H1 (cell line): ENCODE measurements at regions not wholly inside any gene's neighbourhood (a gene's known extent, or its start where the extent isn't known, plus 50 kb on each side); places are given as distances from the start of the nearest gene placed in this dataset.

Experiments used
- CTCF ChIA-PET: fragments of 300-600 bp; sonication (Branson Sonifier 250); formaldehyde crosslinking; loops from one replicate; lab custom pipeline; 2021; ENCODE audit not compliant: partially characterized antibody; lab: Charles Lee
- POLR2A ChIA-PET: fragments of 300-600 bp; sonication (Branson Sonifier 250); formaldehyde crosslinking; loops from one replicate; lab custom pipeline; 2021; ENCODE audit warnings: inconsistent platforms; ENCODE audit not compliant: partially characterized antibody; lab: Charles Lee
- DNase-seq, 2 experiments: peaks; one replicate each; pipeline versions ENCODE4 v3.0.0 to v3.0.0-alpha.2; 2010 to 2022; ENCODE audit warnings: low spot score in 2 of 2, low read depth in 1 of 2, mixed read lengths in 1 of 2
- FAIRE-seq: peaks from 2 replicates; lab custom pipeline; 2011; peaks lifted over from hg19 to GRCh38; lab: Jason Lieb, UNC
- H2AFZ ChIP-seq: 2 replicates; pipeline ENCODE4 v1.8.1; 2012; ENCODE audit warnings: low read length, inconsistent platforms
- H2AK5ac ChIP-seq: 2 replicates; pipeline ENCODE4 v1.6.1; 2013; ENCODE audit warnings: low read depth, low read length
- H2BK120ac ChIP-seq: replicated peaks from 2 replicates; pipeline ENCODE3; 2013; ENCODE audit warnings: low read depth, low read length, inconsistent platforms
- H2BK12ac ChIP-seq: 2 replicates; pipeline ENCODE4 v1.6.1; 2013; ENCODE audit warnings: low read depth, low read length
- H2BK15ac ChIP-seq: 2 replicates; pipeline ENCODE4 v1.6.1; 2013; ENCODE audit warnings: low read length
- H2BK20ac ChIP-seq: 2 replicates; pipeline ENCODE4 v1.6.1; 2013; ENCODE audit warnings: low read length
- H2BK5ac ChIP-seq: 2 replicates; pipeline ENCODE4 v1.6.1; 2013; ENCODE audit warnings: low read depth, low read length
- H3K14ac ChIP-seq: 2 replicates; pipeline ENCODE4 v1.6.1; 2013; ENCODE audit warnings: inconsistent platforms; ENCODE audit not compliant: insufficient read length
- H3K18ac ChIP-seq: 2 replicates; pipeline ENCODE4 v1.6.1; 2013; ENCODE audit warnings: low read length; ENCODE audit errors: extremely low read depth
- H3K23ac ChIP-seq: 2 replicates; pipeline ENCODE4 v1.6.1; 2013; ENCODE audit warnings: inconsistent platforms; ENCODE audit not compliant: insufficient read length
- H3K23me2 ChIP-seq: 2 replicates; pipeline ENCODE4 v1.6.1; 2013; ENCODE audit warnings: low read depth, low read length
- H3K27ac ChIP-seq: 2 replicates; pipeline ENCODE4 v1.6.1; 2011; ENCODE audit warnings: low read depth, low read length, inconsistent platforms
- H3K27me3 ChIP-seq, 4 experiments: replicated peaks in 1 of 4; 1 replicate in 1 of 4; 2 replicates in 3 of 4; pipeline versions ENCODE4 v1.6.1 to v1.8.1; 2011 to 2013; ENCODE audit warnings: low read length in 3 of 4, mild to moderate bottlenecking in 3 of 4, inconsistent platforms in 2 of 4, mixed read lengths in 2 of 4, moderate library complexity in 1 of 4; ENCODE audit not compliant: control insufficient read depth in 3 of 4, insufficient read depth in 3 of 4; ENCODE audit errors: extremely low read depth in 1 of 4
- H3K36me3 ChIP-seq, 4 experiments: 2 replicates each; pipeline versions ENCODE4 v1.6.1 to v1.8.1; 2011 to 2013; ENCODE audit warnings: mild to moderate bottlenecking in 4 of 4, low read length in 3 of 4, moderate library complexity in 2 of 4, control low read depth in 1 of 4, inconsistent platforms in 1 of 4; ENCODE audit not compliant: insufficient read depth in 4 of 4, control insufficient read depth in 2 of 4
- H3K4ac ChIP-seq: replicated peaks from 2 replicates; pipeline ENCODE3; 2013; ENCODE audit warnings: low read length, low read depth, mixed read lengths, inconsistent platforms; ENCODE audit not compliant: insufficient read length
- H3K4me1 ChIP-seq, 4 experiments: replicated peaks in 1 of 4; 1 replicate in 1 of 4; 2 replicates in 3 of 4; pipeline versions ENCODE4 v1.6.1 to v1.8.1; 2011 to 2013; ENCODE audit warnings: low read length in 3 of 4, inconsistent platforms in 2 of 4, mixed read lengths in 1 of 4; ENCODE audit not compliant: insufficient read depth in 4 of 4, control insufficient read depth in 3 of 4
- H3K4me2 ChIP-seq, 2 experiments: 2 replicates each; pipeline versions ENCODE4 v1.6.1 to v1.8.1; 2011 to 2013; ENCODE audit warnings: low read depth in 2 of 2, low read length in 2 of 2, control low read depth in 1 of 2, inconsistent platforms in 1 of 2, mild to moderate bottlenecking in 1 of 2; ENCODE audit not compliant: insufficient read depth in 1 of 2
- H3K4me3 ChIP-seq, 4 experiments: fragments of 200-600, 300-600 bp in 1 of 4; sonication (generic), shearing (Covaris generic), sonication (Bioruptor Twin) in 1 of 4; 2 replicates each; pipeline versions ENCODE4 v1.5.1 to v1.8.1; 2011 to 2016; ENCODE audit warnings: low read length in 4 of 4, low read depth in 3 of 4, control low read depth in 2 of 4, inconsistent platforms in 2 of 4, mild to moderate bottlenecking in 2 of 4, mixed read lengths in 1 of 4, moderate library complexity in 1 of 4; ENCODE audit not compliant: insufficient read depth in 2 of 4; ENCODE audit errors: extremely low read depth in 1 of 4
- H3K56ac ChIP-seq: replicated peaks from 2 replicates; pipeline ENCODE3; 2013; ENCODE audit warnings: low read depth, mild to moderate bottlenecking, mixed read lengths, low read length, inconsistent platforms; ENCODE audit not compliant: insufficient read length
- H3K79me1 ChIP-seq: 2 replicates; pipeline ENCODE4 v1.6.1; 2013; ENCODE audit warnings: low read depth, low read length, control low read depth
- H3K79me2 ChIP-seq, 2 experiments: 2 replicates each; pipeline versions ENCODE4 v1.6.1 to v1.8.1; 2012 to 2013; ENCODE audit warnings: low read length in 2 of 2, mild to moderate bottlenecking in 2 of 2, inconsistent platforms in 1 of 2; ENCODE audit not compliant: insufficient read depth in 2 of 2, control insufficient read depth in 1 of 2
- H3K9ac ChIP-seq, 4 experiments: replicated peaks in 1 of 4; 1 replicate in 1 of 4; 2 replicates in 3 of 4; pipeline versions ENCODE4 v1.6.1 to v1.8.1; 2011 to 2013; ENCODE audit warnings: low read depth in 3 of 4, low read length in 3 of 4, control low read depth in 2 of 4, mild to moderate bottlenecking in 2 of 4, moderate library complexity in 2 of 4, inconsistent platforms in 1 of 4; ENCODE audit errors: extremely low read depth in 1 of 4
- H3K9me3 ChIP-seq, 2 experiments: 2 replicates each; pipeline versions ENCODE4 v1.6.1 to v1.8.1; 2012 to 2013; ENCODE audit warnings: mild to moderate bottlenecking in 2 of 2, moderate library complexity in 2 of 2, control low read depth in 1 of 2, inconsistent platforms in 1 of 2, low read depth in 1 of 2, low read length in 1 of 2, mixed read lengths in 1 of 2; ENCODE audit not compliant: insufficient read depth in 2 of 2
- H4K20me1 ChIP-seq, 2 experiments: replicated peaks in 1 of 2; 2 replicates each; pipeline versions ENCODE3 to v1.8.1; 2011 to 2013; ENCODE audit warnings: inconsistent platforms in 2 of 2, low read length in 2 of 2, mild to moderate bottlenecking in 1 of 2; ENCODE audit not compliant: insufficient read depth in 2 of 2, control insufficient read depth in 1 of 2
- H4K5ac ChIP-seq: 2 replicates; pipeline ENCODE4 v1.6.1; 2013; ENCODE audit warnings: low read length, low read depth, mixed read lengths, inconsistent platforms; ENCODE audit not compliant: insufficient read length
- H4K8ac ChIP-seq: 2 replicates; pipeline ENCODE4 v1.8.0; 2013; ENCODE audit warnings: mild to moderate bottlenecking, moderate library complexity, low read length, inconsistent platforms; ENCODE audit not compliant: insufficient read depth; ENCODE audit errors: extremely low read depth
- H4K91ac ChIP-seq: replicated peaks from 2 replicates; pipeline ENCODE3; 2013; ENCODE audit warnings: low read length, mixed read lengths, inconsistent platforms; ENCODE audit not compliant: insufficient read length
- ATF2 ChIP-seq: IDR thresholded peaks from 2 replicates; pipeline ENCODE4 v1.6.1; 2012; ENCODE audit warnings: low read length, inconsistent platforms
- CBX8 ChIP-seq: fragments of 300-800, 300-1000 bp; sonication (generic); IDR thresholded peaks from 2 replicates; pipeline ENCODE4 v1.7.1; 2016; ENCODE audit warnings: low read depth, low read length, borderline replicate concordance
- CHD1 ChIP-seq: IDR thresholded peaks from 2 replicates; pipeline ENCODE4 v1.6.1; 2012; ENCODE audit warnings: low read depth, low read length, improper control_type of control experiment
- KDM4A ChIP-seq: IDR thresholded peaks from one replicate; pipeline ENCODE4 v1.7.1; 2012; ENCODE audit warnings: low read depth, mild to moderate bottlenecking, moderate library complexity, low read length, inconsistent platforms; ENCODE audit not compliant: severe bottlenecking
- NANOG ChIP-seq: IDR thresholded peaks from 2 replicates; pipeline ENCODE4 v1.6.1; 2011; ENCODE audit warnings: low read length, low read depth, mild to moderate bottlenecking, inconsistent platforms; ENCODE audit not compliant: insufficient read depth, poor library complexity, severe bottlenecking
- RNF2 ChIP-seq: fragments of 200-900, 300-1000 bp; sonication (generic); IDR thresholded peaks from 2 replicates; pipeline ENCODE4 v1.7.1; 2016; ENCODE audit warnings: borderline replicate concordance, low read depth, mild to moderate bottlenecking, antibody characterized with exemption, low read length; ENCODE audit not compliant: poor library complexity, severe bottlenecking; ENCODE audit errors: missing control alignments
- SP1 ChIP-seq: IDR thresholded peaks from 2 replicates; pipeline ENCODE4 v1.6.1; 2011; ENCODE audit warnings: low read depth, low read length
- SRF ChIP-seq: IDR thresholded peaks from 2 replicates; pipeline ENCODE4 v1.6.1; 2011; ENCODE audit warnings: mild to moderate bottlenecking, low read depth, low read length, moderate library complexity
- TBP ChIP-seq: IDR thresholded peaks from 2 replicates; pipeline ENCODE4 v1.6.1; 2011; ENCODE audit warnings: low read depth, low read length, improper control_type of control experiment
- WGBS, 2 experiments: shearing (Covaris generic) in 1 of 2; methylation state at CpG; one replicate each; pipeline versions ENCODE4 v1.1.6 to v1.1.7; 2013 to 2015; ENCODE audit warnings: low lambda C conversion rate in 2 of 2, mixed read lengths in 2 of 2, inconsistent platforms in 1 of 2, low coverage in 1 of 2, missing lambda C conversion rate in 1 of 2; ENCODE audit not compliant: insufficient replicate concordance in 2 of 2, insufficient coverage in 1 of 2, insufficient read length in 1 of 2; ENCODE audit errors: extremely low coverage in 1 of 2, missing lambda C conversion rate in 1 of 2; 5-methylcytosine and 5-hydroxymethylcytosine counted together

GRCh38 chr9:95725045-95725444 is 150.4 kb upstream of the ERCC6L2 start:
- Histone ChIP-seq H2BK20ac (no peak overlapping the region), H2BK15ac (no peak overlapping the region), H2AK5ac (no peak overlapping the region), H3K23me2 (no peaks in the 10 kb centered on the region; the same call in 1 of the 2 replicates), H2BK12ac (no peak overlapping the region), H3K27me3 (no peaks in the 10 kb centered on the region), H3K9me3 (peaks cover 0 to 5% of the 10 kb centered on the region in 2 experiments; a peak in 1 of 4 replicates), H3K4me2 (no peak overlapping the region), H3K4ac (no peak overlapping the region), H3K14ac (no peak overlapping the region), H2BK120ac (no peak overlapping the region), H3K23ac (no peak overlapping the region), H3K9ac (no peak overlapping the region), H3K27ac (no peak overlapping the region), H4K8ac (no peak overlapping the region), H4K91ac (no peak overlapping the region), H3K56ac (no peak overlapping the region), H3K4me3 (no peak overlapping the region), H2BK5ac (no peak overlapping the region), H3K79me1 (no peaks in the 10 kb centered on the region), H4K5ac (no peak overlapping the region), H4K20me1 (no peaks in the 10 kb centered on the region), H3K79me2 (no peaks in the 10 kb centered on the region), H3K36me3 (no peaks in the 10 kb centered on the region), H3K18ac (no peak overlapping the region), H3K4me1 (no peaks in the 10 kb centered on the region), H2AFZ (no peak overlapping the region)
- TF ChIP-seq CHD1: no peak
- no peak for TF ChIP-seq ATF2
- no peak for TF ChIP-seq SP1
- TF ChIP-seq NANOG: no peak
- TF ChIP-seq TBP: no peak
- no peak for TF ChIP-seq RNF2
- TF ChIP-seq CBX8: no peak
- TF ChIP-seq SRF: no peak
- no peak for TF ChIP-seq KDM4A
- POLR2A ChIA-PET: no interaction called here
- 94% methylated on average over 4 of the region's 4 CpGs; no CpG with 5 or more reads in 1 of the 2 experiments for WGBS, 2 experiments
- DNase-seq: no peak
- CTCF ChIA-PET: interaction anchor here (1.0 kb wide), 1 partner anchor 11 kb away, joined by 3 read pairs; no protein-coding TSS in a partner anchor
- FAIRE-seq: no peak
